ENCODE measurements at regions not wholly inside any gene's neighbourhood (a gene's known extent, or its start where the extent isn't known, plus 50 kb on each side); places are given as distances from the start of the nearest gene placed in this dataset.

GRCh38 chr1:65497256-65497830 lies 76.9 kb downstream of the LEPR start:
- no peak overlapping the region for H3K27ac ChIP-seq (replicated peaks)
- TF ChIP-seq GABPA (IDR thresholded peaks at IDR 0.05; ENCODE audit: low read depth) (no peak), POLR2AphosphoS5 (IDR thresholded peaks at IDR 0.05; ENCODE audit: low read depth) (no peak), CTCF (IDR thresholded peaks at IDR 0.05; ENCODE audit: insufficient read depth, low read length) (no peak), SPI1 (IDR thresholded peaks at IDR 0.05; ENCODE audit: borderline replicate concordance, low read depth) (no peak), REST (IDR thresholded peaks at IDR 0.05; ENCODE audit: insufficient replicate concordance, low read depth) (no peak)
- H3K27me3 ChIP-seq (ENCODE audit: insufficient read depth, poor library complexity, severe bottlenecking), result no peaks in the 10 kb centered on the region
- no peak for DNase-seq (ENCODE audit: low read depth in 1 of 2, low spot score in 1 of 2)
- no peak overlapping the region for H3K4me3 ChIP-seq (replicated peaks; ENCODE audit: insufficient read depth, low read length)

- Histone ChIP-seq H3K27me3 (ENCODE audit: insufficient read depth, poor library complexity, severe bottlenecking) (no peaks in the 10 kb centered on the region), H3K4me3 (replicated peaks; ENCODE audit: insufficient read depth, low read length) (no peak overlapping the region), H3K27ac (replicated peaks) (no peak overlapping the region)
- no peak for TF ChIP-seq SPI1 (IDR thresholded peaks at IDR 0.05; ENCODE audit: borderline replicate concordance, low read depth)
- no peak for TF ChIP-seq POLR2AphosphoS5 (IDR thresholded peaks at IDR 0.05; ENCODE audit: low read depth)
- no peak for TF ChIP-seq CTCF (IDR thresholded peaks at IDR 0.05; ENCODE audit: insufficient read depth, low read length)
- TF ChIP-seq REST (IDR thresholded peaks at IDR 0.05; ENCODE audit: insufficient replicate concordance, low read depth), result no peak
- TF ChIP-seq GABPA (IDR thresholded peaks at IDR 0.05; ENCODE audit: low read depth), result no peak
- DNase-seq (ENCODE audit: low read depth in 1 of 2, low spot score in 1 of 2), result no peak
Observed at GRCh38 chr1:65503427-65503826, 83.0 kb downstream of the LEPR start.

GRCh38 chr1:65504263-65504662 lies 83.8 kb downstream of the LEPR start:
- DNase-seq (ENCODE audit: low read depth in 1 of 2, low spot score in 1 of 2), result no peak
- Histone ChIP-seq H3K4me3 (replicated peaks; ENCODE audit: insufficient read depth, low read length) (no peak overlapping the region), H3K27ac (replicated peaks) (no peak overlapping the region), H3K27me3 (ENCODE audit: insufficient read depth, poor library complexity, severe bottlenecking) (no peaks in the 10 kb centered on the region)
- no peak for TF ChIP-seq POLR2AphosphoS5 (IDR thresholded peaks at IDR 0.05; ENCODE audit: low read depth)

- H3K4me3 ChIP-seq (replicated peaks; ENCODE audit: insufficient read depth, low read length), result no peak overlapping the region
- no peak overlapping the region for H3K27ac ChIP-seq (replicated peaks)
- DNase-seq (ENCODE audit: low read depth in 1 of 2, low spot score in 1 of 2), result no peak
- H3K27me3 ChIP-seq (ENCODE audit: insufficient read depth, poor library complexity, severe bottlenecking), result no peaks in the 10 kb centered on the region
- TF ChIP-seq SPI1 (IDR thresholded peaks at IDR 0.05; ENCODE audit: borderline replicate concordance, low read depth) (no peak), CTCF (IDR thresholded peaks at IDR 0.05; ENCODE audit: insufficient read depth, low read length) (no peak), POLR2AphosphoS5 (IDR thresholded peaks at IDR 0.05; ENCODE audit: low read depth) (no peak), REST (IDR thresholded peaks at IDR 0.05; ENCODE audit: insufficient replicate concordance, low read depth) (no peak), GABPA (IDR thresholded peaks at IDR 0.05; ENCODE audit: low read depth) (no peak)
Observed at GRCh38 chr1:65505547-65506300, 85.3 kb downstream of the LEPR start.

All from HL-60 (cell line).